ENCODE measurements at regions not wholly inside any gene's neighbourhood (a gene's known extent, or its start where the extent isn't known, plus 50 kb on each side); places are given as distances from the start of the nearest gene placed in this dataset.

DNA sequence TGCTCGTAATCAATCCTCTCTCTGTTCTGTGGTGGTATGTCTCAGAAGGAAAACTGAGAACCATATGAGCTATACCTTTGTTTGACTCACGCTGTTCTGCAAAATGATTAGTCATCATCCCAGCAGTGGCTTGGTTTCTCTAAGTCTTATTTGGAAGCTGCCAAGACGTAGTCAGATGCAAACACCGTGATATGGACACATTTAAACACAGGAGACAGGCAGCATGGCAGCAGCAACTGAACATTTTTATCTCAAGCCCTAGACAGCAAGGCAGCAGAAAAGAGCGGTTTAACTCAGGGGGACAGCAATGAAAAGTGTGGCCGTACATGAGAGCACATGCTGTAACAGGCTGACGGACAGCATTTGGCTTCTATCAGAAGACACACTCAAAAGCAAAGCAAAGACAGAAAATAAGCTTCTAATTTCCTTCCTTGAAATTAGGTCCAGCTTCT is 1295.1 kb downstream of the EPHA7 start:
- TF ChIP-seq, protein P1, sequence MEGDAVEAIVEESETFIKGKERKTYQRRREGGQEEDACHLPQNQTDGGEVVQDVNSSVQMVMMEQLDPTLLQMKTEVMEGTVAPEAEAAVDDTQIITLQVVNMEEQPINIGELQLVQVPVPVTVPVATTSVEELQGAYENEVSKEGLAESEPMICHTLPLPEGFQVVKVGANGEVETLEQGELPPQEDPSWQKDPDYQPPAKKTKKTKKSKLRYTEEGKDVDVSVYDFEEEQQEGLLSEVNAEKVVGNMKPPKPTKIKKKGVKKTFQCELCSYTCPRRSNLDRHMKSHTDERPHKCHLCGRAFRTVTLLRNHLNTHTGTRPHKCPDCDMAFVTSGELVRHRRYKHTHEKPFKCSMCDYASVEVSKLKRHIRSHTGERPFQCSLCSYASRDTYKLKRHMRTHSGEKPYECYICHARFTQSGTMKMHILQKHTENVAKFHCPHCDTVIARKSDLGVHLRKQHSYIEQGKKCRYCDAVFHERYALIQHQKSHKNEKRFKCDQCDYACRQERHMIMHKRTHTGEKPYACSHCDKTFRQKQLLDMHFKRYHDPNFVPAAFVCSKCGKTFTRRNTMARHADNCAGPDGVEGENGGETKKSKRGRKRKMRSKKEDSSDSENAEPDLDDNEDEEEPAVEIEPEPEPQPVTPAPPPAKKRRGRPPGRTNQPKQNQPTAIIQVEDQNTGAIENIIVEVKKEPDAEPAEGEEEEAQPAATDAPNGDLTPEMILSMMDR (IDR thresholded peaks at IDR 0.05; ENCODE audit: poor library complexity, severe bottlenecking), result no peak
- TF ChIP-seq EZH2 (IDR thresholded peaks at IDR 0.05; ENCODE audit: borderline replicate concordance, insufficient read depth, low read length, poor library complexity, severe bottlenecking), result no peak
